Prostate gland (tissue), 2 donors: ENCODE measurements at regions not wholly inside any gene's neighbourhood (a gene's known extent, or its start where the extent isn't known, plus 50 kb on each side); places are given as distances from the start of the nearest gene placed in this dataset.

ENCODE experiments used
- DNase-seq: peaks from one replicate; pipeline ENCODE4 v3.0.0-alpha.2; 2019; ENCODE audit warnings: low spot score
- H3K27ac ChIP-seq, 2 donors: fragments of 200-600 bp; sonication (generic); 2 replicates each; pipeline ENCODE4 v1.5.1; 2017 to 2019
- H3K27me3 ChIP-seq: fragments of 200-600 bp; sonication (generic); replicated peaks from 2 replicates; pipeline ENCODE4 v1.5.1; 2019; ENCODE audit not compliant: insufficient read depth
- H3K36me3 ChIP-seq, 2 donors: fragments of 200-600 bp; sonication (generic); 1 replicate in 1 of 2; 2 replicates in 1 of 2; pipeline versions ENCODE4 v1.5.1 to v1.8.1; 2017 to 2019
- H3K4me1 ChIP-seq: fragments of 200-600 bp; sonication (generic); replicated peaks from 2 replicates; pipeline ENCODE4 v1.5.1; 2019
- H3K4me3 ChIP-seq, 2 donors: fragments of 200-600 bp; sonication (generic); 2 replicates each; pipeline ENCODE4 v1.5.1; 2017 to 2019
- H3K9me3 ChIP-seq: fragments of 200-600 bp; sonication (generic); 2 replicates; pipeline ENCODE4 v1.5.1; 2017
- POLR2A ChIP-seq: fragments of 450-650 bp; IDR thresholded peaks from one replicate; pipeline ENCODE4 v1.6.1; 2016; ENCODE audit warnings: antibody characterized with exemption, mild to moderate bottlenecking
- POLR2AphosphoS5 ChIP-seq: sonication (generic); formaldehyde crosslinking; IDR thresholded peaks from one replicate; pipeline ENCODE4 v1.6.1; 2017; ENCODE audit warnings: antibody characterized with exemption
- WGBS: methylation state at CpG from one replicate; pipeline ENCODE4 v1.1.5; 2018; 5-methylcytosine and 5-hydroxymethylcytosine counted together
- intact Hi-C: fragments of 100-400 bp; cut with DNase I; formaldehyde crosslinking; loops from one replicate; pipeline ENCODE4 v1.14.2; 2022
- TF ChIP-seq, protein P1 (sequence below), 4 experiments: fragments of 200-600 bp in 2 of 4; fragments of 450-650 bp in 2 of 4; sonication (generic) in 2 of 4; IDR thresholded peaks; 1 replicate in 3 of 4; 2 replicates in 1 of 4; pipeline ENCODE4 v1.5.1; 2016 to 2019; ENCODE audit warnings: antibody characterized with exemption in 4 of 4, mild to moderate bottlenecking in 2 of 4, moderate library complexity in 2 of 4

DNA sequence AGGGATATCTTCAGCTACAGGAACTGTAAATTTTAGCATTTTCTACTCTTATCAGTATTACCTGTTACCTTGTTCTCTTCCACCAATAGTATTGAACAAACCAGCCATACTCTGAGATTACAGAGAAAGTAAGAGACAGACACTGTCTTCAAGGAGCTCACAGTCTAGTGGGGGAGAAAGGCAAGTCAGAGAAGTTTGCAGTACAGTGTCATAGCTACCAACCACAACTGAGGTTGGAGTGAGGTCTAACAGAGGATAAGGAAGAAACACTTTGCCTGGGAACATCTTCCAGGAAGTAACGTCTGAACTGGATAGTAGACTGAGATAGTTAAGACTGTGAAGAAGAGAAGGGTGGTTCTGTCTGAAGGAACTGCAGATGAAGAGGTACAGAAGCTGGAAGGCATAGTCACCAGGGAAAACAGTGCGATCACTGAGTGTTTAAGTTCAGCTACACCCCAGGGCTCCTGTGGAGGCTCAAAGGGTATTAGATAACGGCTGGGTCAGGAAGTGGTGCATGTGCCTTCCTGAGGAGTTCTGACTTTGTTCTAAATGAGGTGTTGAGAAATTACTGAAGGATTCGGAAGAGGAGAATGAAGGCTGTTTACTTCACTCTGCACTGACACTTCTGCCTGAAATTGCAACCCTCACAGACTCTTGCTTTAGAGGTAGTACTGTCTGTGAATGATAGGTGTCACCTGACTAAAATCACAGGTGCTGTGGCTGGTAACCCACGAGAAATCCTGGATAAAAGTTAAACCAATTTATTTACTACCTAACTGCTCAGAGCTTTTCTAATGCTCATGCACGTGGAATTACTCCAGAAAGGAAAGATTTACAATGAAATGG lies 841.6 kb downstream of the MAT2B start:
- Histone ChIP-seq H3K4me1 (no peaks in the 10 kb centered on the region), H3K9me3 (no peaks in the 10 kb centered on the region), H3K4me3 (no peak overlapping the region), H3K27ac (no peak overlapping the region), H3K36me3 (no peaks in the 10 kb centered on the region), H3K27me3 (no peaks in the 10 kb centered on the region)
- WGBS: 50% methylated on average over 6 of the region's 6 CpGs
- DNase-seq: no peak
- intact Hi-C loops: no loop called here
- TF ChIP-seq POLR2A (no peak), POLR2AphosphoS5 (no peak)
- TF ChIP-seq, protein P1, sequence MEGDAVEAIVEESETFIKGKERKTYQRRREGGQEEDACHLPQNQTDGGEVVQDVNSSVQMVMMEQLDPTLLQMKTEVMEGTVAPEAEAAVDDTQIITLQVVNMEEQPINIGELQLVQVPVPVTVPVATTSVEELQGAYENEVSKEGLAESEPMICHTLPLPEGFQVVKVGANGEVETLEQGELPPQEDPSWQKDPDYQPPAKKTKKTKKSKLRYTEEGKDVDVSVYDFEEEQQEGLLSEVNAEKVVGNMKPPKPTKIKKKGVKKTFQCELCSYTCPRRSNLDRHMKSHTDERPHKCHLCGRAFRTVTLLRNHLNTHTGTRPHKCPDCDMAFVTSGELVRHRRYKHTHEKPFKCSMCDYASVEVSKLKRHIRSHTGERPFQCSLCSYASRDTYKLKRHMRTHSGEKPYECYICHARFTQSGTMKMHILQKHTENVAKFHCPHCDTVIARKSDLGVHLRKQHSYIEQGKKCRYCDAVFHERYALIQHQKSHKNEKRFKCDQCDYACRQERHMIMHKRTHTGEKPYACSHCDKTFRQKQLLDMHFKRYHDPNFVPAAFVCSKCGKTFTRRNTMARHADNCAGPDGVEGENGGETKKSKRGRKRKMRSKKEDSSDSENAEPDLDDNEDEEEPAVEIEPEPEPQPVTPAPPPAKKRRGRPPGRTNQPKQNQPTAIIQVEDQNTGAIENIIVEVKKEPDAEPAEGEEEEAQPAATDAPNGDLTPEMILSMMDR (IDR thresholded peaks at IDR 0.05): no peak

DNA sequence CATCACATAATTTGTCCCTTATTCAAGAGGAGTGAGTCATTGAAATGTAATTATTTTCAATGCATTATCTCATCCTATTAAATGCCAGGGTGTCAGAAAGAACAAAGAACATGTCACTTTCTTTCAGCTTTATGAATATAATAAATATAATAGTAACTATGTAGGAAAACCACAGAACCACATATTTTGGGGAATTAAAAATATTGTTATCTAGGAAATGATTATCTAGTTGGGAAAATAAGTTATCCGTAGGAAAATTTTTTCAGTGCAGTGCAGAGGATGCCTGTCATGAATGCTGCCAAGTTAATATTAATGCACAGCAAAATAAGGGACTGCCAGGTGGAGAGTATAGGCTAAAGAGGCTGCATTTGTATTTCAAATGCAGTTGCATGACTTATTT lies 844.8 kb downstream of the MAT2B start:
- WGBS: 67% methylated on average over 1 of the region's 1 CpG
- no peaks in the 10 kb centered on the region for H3K9me3 ChIP-seq
- TF ChIP-seq POLR2AphosphoS5 (no peak), POLR2A (no peak)
- TF ChIP-seq, protein P1 (IDR thresholded peaks at IDR 0.05): no peak
- DNase-seq: no peak
- H3K27ac ChIP-seq: no peak overlapping the region
- no peaks in the 10 kb centered on the region for H3K27me3 ChIP-seq
- H3K4me3 ChIP-seq: no peak overlapping the region
- no peaks in the 10 kb centered on the region for H3K4me1 ChIP-seq
- intact Hi-C loops: no loop called here
- no peaks in the 10 kb centered on the region for H3K36me3 ChIP-seq

DNA sequence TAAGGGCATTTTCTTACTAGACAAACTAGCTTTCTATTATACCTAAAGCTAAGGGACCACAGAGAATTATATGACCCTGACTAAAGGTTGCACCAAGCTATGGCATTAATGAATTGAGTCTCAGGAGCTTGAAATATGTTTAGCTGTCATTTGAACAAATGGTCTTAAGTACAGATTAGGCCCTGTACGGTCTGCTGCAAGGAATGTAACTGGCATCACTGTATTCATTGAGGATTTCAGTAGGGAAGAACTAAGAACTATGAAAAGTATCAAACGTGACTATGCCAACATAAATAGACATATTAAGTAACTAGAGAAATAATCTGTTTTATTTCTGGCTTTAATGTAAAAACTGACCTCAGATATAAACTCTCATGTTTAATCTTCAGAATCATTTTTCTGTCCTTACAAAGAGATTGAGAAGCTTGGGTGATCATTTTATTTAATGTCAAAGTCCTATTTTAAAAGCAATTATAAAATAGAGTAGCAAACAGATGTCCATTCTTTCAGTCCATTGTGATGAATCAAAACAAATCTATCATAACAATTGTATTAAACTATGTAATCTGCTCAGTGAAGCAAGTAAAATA lies 845.9 kb downstream of the MAT2B start:
- Histone ChIP-seq H3K9me3 (no peaks in the 10 kb centered on the region), H3K36me3 (no peaks in the 10 kb centered on the region), H3K27me3 (no peaks in the 10 kb centered on the region), H3K4me3 (no peak overlapping the region), H3K27ac (no peak overlapping the region), H3K4me1 (no peaks in the 10 kb centered on the region)
- DNase-seq: no peak
- TF ChIP-seq, protein P1 (IDR thresholded peaks at IDR 0.05): no peak
- TF ChIP-seq POLR2A: no peak
- no peak for TF ChIP-seq POLR2AphosphoS5
- intact Hi-C loops: no loop called here
- WGBS: 53% methylated on average over 2 of the region's 2 CpGs

DNA sequence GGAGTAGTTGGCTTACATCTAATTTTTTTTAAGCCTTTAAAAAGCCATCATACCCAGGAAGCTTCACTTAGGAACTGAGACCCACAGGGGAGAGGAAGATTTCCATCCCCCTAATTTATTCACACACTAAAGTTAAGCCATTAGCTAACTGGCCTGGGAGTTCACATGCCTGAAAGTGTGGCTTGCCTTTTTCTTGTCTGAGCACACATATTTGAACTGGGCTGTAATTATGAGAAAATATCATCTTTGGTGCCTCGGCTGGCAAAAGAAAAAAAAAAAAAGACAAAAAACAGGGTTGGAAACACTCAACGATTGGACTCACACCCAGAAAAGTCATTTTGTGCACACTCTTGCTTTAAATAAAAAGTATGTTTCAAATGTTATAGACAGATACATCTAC lies 847.3 kb downstream of the MAT2B start:
- H3K4me3 ChIP-seq: no peak overlapping the region
- H3K36me3 ChIP-seq: no peaks in the 10 kb centered on the region
- intact Hi-C loops: no loop called here
- 6% methylated on average over 2 of the region's 2 CpGs for WGBS
- TF ChIP-seq, protein P1 (IDR thresholded peaks at IDR 0.05): no peak
- TF ChIP-seq POLR2A (no peak), POLR2AphosphoS5 (no peak)
- H3K9me3 ChIP-seq: no peaks in the 10 kb centered on the region
- no peak for DNase-seq
- no peaks in the 10 kb centered on the region for H3K27me3 ChIP-seq
- no peaks in the 10 kb centered on the region for H3K4me1 ChIP-seq
- H3K27ac ChIP-seq: no peak overlapping the region

DNA sequence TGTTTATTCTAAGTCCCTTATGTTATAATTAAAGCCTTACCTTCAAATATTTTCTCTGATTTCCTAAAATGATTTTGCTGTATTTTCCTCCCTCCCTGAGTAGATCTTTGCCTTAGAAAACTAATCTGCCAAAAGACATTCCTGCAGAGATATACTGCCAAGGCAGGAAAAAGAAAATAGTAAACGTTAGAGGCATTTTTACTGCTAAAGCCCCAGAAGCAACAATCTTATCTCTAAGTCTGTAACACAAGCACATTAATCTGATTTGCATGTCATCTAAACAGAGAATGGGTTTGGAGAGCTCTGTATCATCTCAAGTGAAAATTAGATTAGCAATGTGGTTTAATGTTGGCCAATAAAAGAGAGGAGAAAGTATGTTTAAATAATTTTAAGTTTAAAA lies 847.7 kb downstream of the MAT2B start:
- WGBS: 2% methylated on average over 1 of the region's 1 CpG
- no peak for DNase-seq

More for the DNA sequence above, 847.7 kb downstream of the MAT2B start:
- intact Hi-C loops: no loop called here
- no peaks in the 10 kb centered on the region for H3K27me3 ChIP-seq
- no peaks in the 10 kb centered on the region for H3K36me3 ChIP-seq
- H3K4me3 ChIP-seq: no peak overlapping the region
- TF ChIP-seq POLR2AphosphoS5: no peak
- H3K27ac ChIP-seq: no peak overlapping the region
- no peaks in the 10 kb centered on the region for H3K9me3 ChIP-seq
- no peaks in the 10 kb centered on the region for H3K4me1 ChIP-seq
